GM23248 (cell line): ENCODE measurements at regions not wholly inside any gene's neighbourhood (a gene's known extent, or its start where the extent isn't known, plus 50 kb on each side); places are given as distances from the start of the nearest gene placed in this dataset.

Experiments
- EZH2 ChIP-seq: fragments of 200-600 bp; sonication (generic); IDR thresholded peaks from 2 replicates; pipeline ENCODE4 v1.6.1; 2018; ENCODE audit warnings: antibody characterized with exemption, mild to moderate bottlenecking; ENCODE audit not compliant: insufficient read depth, poor library complexity, severe bottlenecking
- EZH2phosphoT487 ChIP-seq: fragments of 200-600 bp; sonication (generic); IDR thresholded peaks from 2 replicates; pipeline ENCODE4 v1.6.1; 2018; ENCODE audit warnings: antibody characterized with exemption, moderate library complexity, mild to moderate bottlenecking, low read depth; ENCODE audit not compliant: insufficient read depth

GRCh38 chr4:146122398-146122797, 53.1 kb upstream of the LSM6 start:
- TF ChIP-seq EZH2 = no peak
- TF ChIP-seq EZH2phosphoT487 = no peak
